H1 (cell line): ENCODE measurements at regions not wholly inside any gene's neighbourhood (a gene's known extent, or its start where the extent isn't known, plus 50 kb on each side); places are given as distances from the start of the nearest gene placed in this dataset.

Experiments used
- CTCF ChIA-PET: fragments of 300-600 bp; sonication (Branson Sonifier 250); formaldehyde crosslinking; loops from one replicate; lab custom pipeline; 2021; ENCODE audit not compliant: partially characterized antibody; lab: Charles Lee
- POLR2A ChIA-PET: fragments of 300-600 bp; sonication (Branson Sonifier 250); formaldehyde crosslinking; loops from one replicate; lab custom pipeline; 2021; ENCODE audit warnings: inconsistent platforms; ENCODE audit not compliant: partially characterized antibody; lab: Charles Lee
- DNase-seq, 2 experiments: peaks; one replicate each; pipeline versions ENCODE4 v3.0.0 to v3.0.0-alpha.2; 2010 to 2022; ENCODE audit warnings: low spot score in 2 of 2, low read depth in 1 of 2, mixed read lengths in 1 of 2
- FAIRE-seq: peaks from 2 replicates; lab custom pipeline; 2011; peaks lifted over from hg19 to GRCh38; lab: Jason Lieb, UNC
- H2AFZ ChIP-seq: 2 replicates; pipeline ENCODE4 v1.8.1; 2012; ENCODE audit warnings: low read length, inconsistent platforms
- H2AK5ac ChIP-seq: 2 replicates; pipeline ENCODE4 v1.6.1; 2013; ENCODE audit warnings: low read depth, low read length
- H2BK120ac ChIP-seq: replicated peaks from 2 replicates; pipeline ENCODE3; 2013; ENCODE audit warnings: low read depth, low read length, inconsistent platforms
- H2BK12ac ChIP-seq: 2 replicates; pipeline ENCODE4 v1.6.1; 2013; ENCODE audit warnings: low read depth, low read length
- H2BK15ac ChIP-seq: 2 replicates; pipeline ENCODE4 v1.6.1; 2013; ENCODE audit warnings: low read length
- H2BK20ac ChIP-seq: 2 replicates; pipeline ENCODE4 v1.6.1; 2013; ENCODE audit warnings: low read length
- H2BK5ac ChIP-seq: 2 replicates; pipeline ENCODE4 v1.6.1; 2013; ENCODE audit warnings: low read depth, low read length
- H3K14ac ChIP-seq: 2 replicates; pipeline ENCODE4 v1.6.1; 2013; ENCODE audit warnings: inconsistent platforms; ENCODE audit not compliant: insufficient read length
- H3K18ac ChIP-seq: 2 replicates; pipeline ENCODE4 v1.6.1; 2013; ENCODE audit warnings: low read length; ENCODE audit errors: extremely low read depth
- H3K23ac ChIP-seq: 2 replicates; pipeline ENCODE4 v1.6.1; 2013; ENCODE audit warnings: inconsistent platforms; ENCODE audit not compliant: insufficient read length
- H3K23me2 ChIP-seq: 2 replicates; pipeline ENCODE4 v1.6.1; 2013; ENCODE audit warnings: low read depth, low read length
- H3K27ac ChIP-seq: 2 replicates; pipeline ENCODE4 v1.6.1; 2011; ENCODE audit warnings: low read depth, low read length, inconsistent platforms
- H3K27me3 ChIP-seq, 4 experiments: replicated peaks in 1 of 4; 1 replicate in 1 of 4; 2 replicates in 3 of 4; pipeline versions ENCODE4 v1.6.1 to v1.8.1; 2011 to 2013; ENCODE audit warnings: low read length in 3 of 4, mild to moderate bottlenecking in 3 of 4, inconsistent platforms in 2 of 4, mixed read lengths in 2 of 4, moderate library complexity in 1 of 4; ENCODE audit not compliant: control insufficient read depth in 3 of 4, insufficient read depth in 3 of 4; ENCODE audit errors: extremely low read depth in 1 of 4
- H3K36me3 ChIP-seq, 4 experiments: 2 replicates each; pipeline versions ENCODE4 v1.6.1 to v1.8.1; 2011 to 2013; ENCODE audit warnings: mild to moderate bottlenecking in 4 of 4, low read length in 3 of 4, moderate library complexity in 2 of 4, control low read depth in 1 of 4, inconsistent platforms in 1 of 4; ENCODE audit not compliant: insufficient read depth in 4 of 4, control insufficient read depth in 2 of 4
- H3K4ac ChIP-seq: replicated peaks from 2 replicates; pipeline ENCODE3; 2013; ENCODE audit warnings: low read length, low read depth, mixed read lengths, inconsistent platforms; ENCODE audit not compliant: insufficient read length
- H3K4me1 ChIP-seq, 4 experiments: replicated peaks in 1 of 4; 1 replicate in 1 of 4; 2 replicates in 3 of 4; pipeline versions ENCODE4 v1.6.1 to v1.8.1; 2011 to 2013; ENCODE audit warnings: low read length in 3 of 4, inconsistent platforms in 2 of 4, mixed read lengths in 1 of 4; ENCODE audit not compliant: insufficient read depth in 4 of 4, control insufficient read depth in 3 of 4
- H3K4me2 ChIP-seq, 2 experiments: 2 replicates each; pipeline versions ENCODE4 v1.6.1 to v1.8.1; 2011 to 2013; ENCODE audit warnings: low read depth in 2 of 2, low read length in 2 of 2, control low read depth in 1 of 2, inconsistent platforms in 1 of 2, mild to moderate bottlenecking in 1 of 2; ENCODE audit not compliant: insufficient read depth in 1 of 2
- H3K4me3 ChIP-seq, 4 experiments: fragments of 200-600, 300-600 bp in 1 of 4; sonication (generic), shearing (Covaris generic), sonication (Bioruptor Twin) in 1 of 4; 2 replicates each; pipeline versions ENCODE4 v1.5.1 to v1.8.1; 2011 to 2016; ENCODE audit warnings: low read length in 4 of 4, low read depth in 3 of 4, control low read depth in 2 of 4, inconsistent platforms in 2 of 4, mild to moderate bottlenecking in 2 of 4, mixed read lengths in 1 of 4, moderate library complexity in 1 of 4; ENCODE audit not compliant: insufficient read depth in 2 of 4; ENCODE audit errors: extremely low read depth in 1 of 4
- H3K56ac ChIP-seq: replicated peaks from 2 replicates; pipeline ENCODE3; 2013; ENCODE audit warnings: low read depth, mild to moderate bottlenecking, mixed read lengths, low read length, inconsistent platforms; ENCODE audit not compliant: insufficient read length
- H3K79me1 ChIP-seq: 2 replicates; pipeline ENCODE4 v1.6.1; 2013; ENCODE audit warnings: low read depth, low read length, control low read depth
- H3K79me2 ChIP-seq, 2 experiments: 2 replicates each; pipeline versions ENCODE4 v1.6.1 to v1.8.1; 2012 to 2013; ENCODE audit warnings: low read length in 2 of 2, mild to moderate bottlenecking in 2 of 2, inconsistent platforms in 1 of 2; ENCODE audit not compliant: insufficient read depth in 2 of 2, control insufficient read depth in 1 of 2
- H3K9ac ChIP-seq, 4 experiments: replicated peaks in 1 of 4; 1 replicate in 1 of 4; 2 replicates in 3 of 4; pipeline versions ENCODE4 v1.6.1 to v1.8.1; 2011 to 2013; ENCODE audit warnings: low read depth in 3 of 4, low read length in 3 of 4, control low read depth in 2 of 4, mild to moderate bottlenecking in 2 of 4, moderate library complexity in 2 of 4, inconsistent platforms in 1 of 4; ENCODE audit errors: extremely low read depth in 1 of 4
- H3K9me3 ChIP-seq, 2 experiments: 2 replicates each; pipeline versions ENCODE4 v1.6.1 to v1.8.1; 2012 to 2013; ENCODE audit warnings: mild to moderate bottlenecking in 2 of 2, moderate library complexity in 2 of 2, control low read depth in 1 of 2, inconsistent platforms in 1 of 2, low read depth in 1 of 2, low read length in 1 of 2, mixed read lengths in 1 of 2; ENCODE audit not compliant: insufficient read depth in 2 of 2
- H4K20me1 ChIP-seq, 2 experiments: replicated peaks in 1 of 2; 2 replicates each; pipeline versions ENCODE3 to v1.8.1; 2011 to 2013; ENCODE audit warnings: inconsistent platforms in 2 of 2, low read length in 2 of 2, mild to moderate bottlenecking in 1 of 2; ENCODE audit not compliant: insufficient read depth in 2 of 2, control insufficient read depth in 1 of 2
- H4K5ac ChIP-seq: 2 replicates; pipeline ENCODE4 v1.6.1; 2013; ENCODE audit warnings: low read length, low read depth, mixed read lengths, inconsistent platforms; ENCODE audit not compliant: insufficient read length
- H4K8ac ChIP-seq: 2 replicates; pipeline ENCODE4 v1.8.0; 2013; ENCODE audit warnings: mild to moderate bottlenecking, moderate library complexity, low read length, inconsistent platforms; ENCODE audit not compliant: insufficient read depth; ENCODE audit errors: extremely low read depth
- H4K91ac ChIP-seq: replicated peaks from 2 replicates; pipeline ENCODE3; 2013; ENCODE audit warnings: low read length, mixed read lengths, inconsistent platforms; ENCODE audit not compliant: insufficient read length
- ASH2L ChIP-seq: fragments of 200-600, 300-600 bp; sonication (generic); IDR thresholded peaks from one replicate; pipeline ENCODE4 v1.7.1; 2017; ENCODE audit warnings: low read length
- BCL11A ChIP-seq, 2 experiments: IDR thresholded peaks; one replicate each; pipeline ENCODE4 v1.6.1; 2011; ENCODE audit warnings: low read depth in 2 of 2, low read length in 2 of 2, mild to moderate bottlenecking in 2 of 2
- BRCA1 ChIP-seq: IDR thresholded peaks from 2 replicates; pipeline ENCODE4 v1.6.1; 2012; ENCODE audit warnings: low read depth, low read length, improper control_type of control experiment
- CBX5 ChIP-seq: fragments of 300-800, 300-1000 bp; sonication (generic); IDR thresholded peaks from 2 replicates; pipeline ENCODE4 v1.7.1; 2016; ENCODE audit warnings: antibody characterized with exemption, low read length, low read depth
- EGR1 ChIP-seq: IDR thresholded peaks from 2 replicates; pipeline ENCODE4 v1.6.1; 2011; ENCODE audit warnings: low read depth, low read length, borderline replicate concordance
- KDM5A ChIP-seq: fragments of 200-600 bp; IDR thresholded peaks from 2 replicates; pipeline ENCODE4 v1.7.1; 2012; ENCODE audit warnings: mild to moderate bottlenecking, low read length, inconsistent platforms, mixed read lengths
- MAFK ChIP-seq: IDR thresholded peaks from 2 replicates; pipeline ENCODE4 v1.6.1; 2012; ENCODE audit warnings: low read depth, mild to moderate bottlenecking, improper control_type of control experiment, low read length
- PHF8 ChIP-seq: fragments of 200-600 bp; sonication (generic); conservative IDR thresholded peaks from 2 replicates; pipeline ENCODE4 v1.7.1; 2012; ENCODE audit warnings: low read depth, mild to moderate bottlenecking, inconsistent platforms, low read length, moderate library complexity
- POLR2AphosphoS5 ChIP-seq: IDR thresholded peaks from 2 replicates; pipeline ENCODE4 v1.6.1; 2011; ENCODE audit warnings: low read depth, low read length
- RBBP5 ChIP-seq: IDR thresholded peaks from 2 replicates; pipeline ENCODE4 v1.7.1; 2012; ENCODE audit warnings: low read depth, mild to moderate bottlenecking, inconsistent platforms, low read length, moderate library complexity, borderline replicate concordance
- RFX5 ChIP-seq: IDR thresholded peaks from 2 replicates; pipeline ENCODE4 v1.6.1; 2011; ENCODE audit warnings: low read depth, low read length, improper control_type of control experiment, borderline replicate concordance
- SIN3A ChIP-seq, 2 experiments: IDR thresholded peaks in 1 of 2; conservative IDR thresholded peaks in 1 of 2; 2 replicates each; pipeline ENCODE4 v1.6.1; 2011 to 2012; ENCODE audit warnings: low read length in 2 of 2, improper control_type of control experiment in 1 of 2, low read depth in 1 of 2, mild to moderate bottlenecking in 1 of 2
- SIRT6 ChIP-seq: IDR thresholded peaks from one replicate; pipeline ENCODE4 v1.7.1; 2012; ENCODE audit warnings: low read length, inconsistent platforms
- SP1 ChIP-seq: IDR thresholded peaks from 2 replicates; pipeline ENCODE4 v1.6.1; 2011; ENCODE audit warnings: low read depth, low read length
- SP4 ChIP-seq: IDR thresholded peaks from 2 replicates; pipeline ENCODE4 v1.6.1; 2012; ENCODE audit warnings: low read length, inconsistent platforms
- SRF ChIP-seq: IDR thresholded peaks from 2 replicates; pipeline ENCODE4 v1.6.1; 2011; ENCODE audit warnings: mild to moderate bottlenecking, low read depth, low read length, moderate library complexity
- WGBS, 2 experiments: shearing (Covaris generic) in 1 of 2; methylation state at CpG; one replicate each; pipeline versions ENCODE4 v1.1.6 to v1.1.7; 2013 to 2015; ENCODE audit warnings: low lambda C conversion rate in 2 of 2, mixed read lengths in 2 of 2, inconsistent platforms in 1 of 2, low coverage in 1 of 2, missing lambda C conversion rate in 1 of 2; ENCODE audit not compliant: insufficient replicate concordance in 2 of 2, insufficient coverage in 1 of 2, insufficient read length in 1 of 2; ENCODE audit errors: extremely low coverage in 1 of 2, missing lambda C conversion rate in 1 of 2; 5-methylcytosine and 5-hydroxymethylcytosine counted together

DNA sequence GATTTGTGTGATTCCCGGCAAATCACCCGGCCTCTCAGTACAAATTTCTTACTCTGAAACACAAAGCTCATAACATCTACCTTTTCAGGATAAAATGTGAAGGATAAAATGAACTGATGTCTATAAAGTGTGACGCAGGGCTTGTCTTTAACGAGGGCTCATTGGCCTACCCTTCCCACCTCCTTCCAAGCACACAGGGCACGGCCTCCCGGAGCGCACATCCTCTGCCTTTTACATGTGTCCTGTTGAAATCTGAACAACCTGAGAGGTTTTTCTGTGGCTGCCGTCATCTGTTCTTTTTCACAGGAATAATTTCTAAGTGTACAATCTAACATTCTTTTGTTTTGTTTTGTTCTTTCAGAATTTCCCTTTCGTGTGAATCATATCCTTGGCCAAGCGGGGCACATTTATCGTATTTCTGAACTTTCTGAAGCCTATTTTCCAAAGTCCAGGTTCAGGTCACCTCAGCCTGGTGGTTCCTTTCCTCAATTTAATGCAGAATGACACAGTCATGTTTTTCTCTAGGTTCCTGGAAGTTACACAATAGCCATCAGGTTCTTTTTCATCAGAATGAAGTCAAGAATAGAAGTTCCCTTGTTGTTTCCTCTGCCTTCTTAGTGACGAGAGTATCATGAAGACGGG lies 53.1 kb upstream of the SPRY1 start:
- peaks cover 0 to 4% (median 1%) of the 10 kb centered on the region in 4 experiments; a peak in 3 of 7 replicates for H3K4me1 ChIP-seq
- H3K4ac ChIP-seq = no peak overlapping the region
- H3K23me2 ChIP-seq = no peaks in the 10 kb centered on the region
- no peak overlapping the region for H4K5ac ChIP-seq
- no peaks in the 10 kb centered on the region for H3K27me3 ChIP-seq
- CTCF ChIA-PET = interaction anchor here (0.6 to 1.8 kb wide), 3 partner anchors 8 to 1193 kb away, joined by 3 to 6 read pairs (median 4); no protein-coding TSS in a partner anchor
- H3K4me2 ChIP-seq = no peak overlapping the region
- DNase-seq = no peak
- no peak overlapping the region for H2BK20ac ChIP-seq
- 97% methylated on average over 13 of the region's 13 CpGs; no CpG with 5 or more reads in 1 of the 2 experiments for WGBS, 2 experiments
- no peak overlapping the region for H4K91ac ChIP-seq
- H3K9ac ChIP-seq = no peak overlapping the region
- no peaks in the 10 kb centered on the region for H4K20me1 ChIP-seq
- no peaks in the 10 kb centered on the region for H3K79me1 ChIP-seq
- H3K56ac ChIP-seq = no peak overlapping the region
- no peak overlapping the region for H2BK12ac ChIP-seq
- no peak overlapping the region for H2BK15ac ChIP-seq
- H3K79me2 ChIP-seq = no peaks in the 10 kb centered on the region
- H3K9me3 ChIP-seq = no peaks in the 10 kb centered on the region
- H3K36me3 ChIP-seq = no peaks in the 10 kb centered on the region
- H2BK5ac ChIP-seq = no peak overlapping the region
- no peak overlapping the region for H3K27ac ChIP-seq
- no peak overlapping the region for H3K4me3 ChIP-seq
- H3K23ac ChIP-seq = no peak overlapping the region
- no peak overlapping the region for H2AFZ ChIP-seq
- POLR2A ChIA-PET = no interaction called here
- H2AK5ac ChIP-seq = no peak overlapping the region
- no peak overlapping the region for H2BK120ac ChIP-seq
- no peak overlapping the region for H3K14ac ChIP-seq
- FAIRE-seq = no peak
- no peak overlapping the region for H4K8ac ChIP-seq
- no peak overlapping the region for H3K18ac ChIP-seq
- no peak for TF ChIP-seq RBBP5
- no peak for TF ChIP-seq RFX5
- no peak for TF ChIP-seq SP1
- TF ChIP-seq KDM5A = no peak
- TF ChIP-seq CBX5 = no peak
- TF ChIP-seq PHF8 = no peak
- no peak for TF ChIP-seq POLR2AphosphoS5
- no peak for TF ChIP-seq SIN3A (conservative IDR thresholded peaks at IDR 0.05 in 1 of 2, IDR thresholded peaks at IDR 0.05 in 1 of 2; ENCODE audit: low read depth in 1 of 2, low read length in 2 of 2)
- no peak for TF ChIP-seq SP4
- TF ChIP-seq SIRT6 = no peak
- TF ChIP-seq BRCA1 = no peak
- TF ChIP-seq ASH2L = no peak
- TF ChIP-seq BCL11A (IDR thresholded peaks at IDR 0.05; ENCODE audit: low read depth in 2 of 2, low read length in 2 of 2) = no peak
- no peak for TF ChIP-seq SRF
- no peak for TF ChIP-seq MAFK
- no peak for TF ChIP-seq EGR1
